ENCODE measurements at regions not wholly inside any gene's neighbourhood (a gene's known extent, or its start where the extent isn't known, plus 50 kb on each side); places are given as distances from the start of the nearest gene placed in this dataset.
A peak's percentile ranks its signal among the peaks of the same experiment; 100 is the strongest.

GRCh38 chr6:63149730-63150129 is 61.5 kb upstream of the FKBP1C start:
- Histone ChIP-seq H3K36me3 (ENCODE audit: control insufficient read depth, insufficient read depth, low read length) (no peaks in the 10 kb centered on the region), H3K27ac (ENCODE audit: low read depth, low read length) (no peak overlapping the region), H2BK5ac (ENCODE audit: low read length) (no peak overlapping the region), H3K79me2 (ENCODE audit: control insufficient read depth, insufficient read depth, low read length) (no peaks in the 10 kb centered on the region), H3K27me3 (ENCODE audit: insufficient read depth, low read length, poor library complexity) (no peaks in the 10 kb centered on the region), H3K18ac (ENCODE audit: low read length) (no peak overlapping the region), H3K4me1 (ENCODE audit: control insufficient read depth, low read depth, low read length) (no peaks in the 10 kb centered on the region), H3K4ac (ENCODE audit: low read depth, low read length) (no peak overlapping the region), H2AK5ac (ENCODE audit: low read length) (no peak overlapping the region), H4K5ac (ENCODE audit: low read length) (no peak overlapping the region), H3K23ac (ENCODE audit: low read length) (no peak overlapping the region), H2BK120ac (ENCODE audit: low read depth, low read length) (no peak overlapping the region), H3K79me1 (ENCODE audit: low read length) (no peaks in the 10 kb centered on the region), H3K4me2 (ENCODE audit: low read length) (no peak overlapping the region), H3K4me3 (ENCODE audit: low read length) (no peak overlapping the region), H3K56ac (ENCODE audit: low read length) (no peak overlapping the region), H3K9ac (ENCODE audit: low read length) (no peak overlapping the region), H4K8ac (ENCODE audit: low read depth, low read length) (no peak overlapping the region), H2BK15ac (replicated peaks; ENCODE audit: low read depth) (no peak overlapping the region)
- peak; percentile 25 for DNase-seq

DNA sequence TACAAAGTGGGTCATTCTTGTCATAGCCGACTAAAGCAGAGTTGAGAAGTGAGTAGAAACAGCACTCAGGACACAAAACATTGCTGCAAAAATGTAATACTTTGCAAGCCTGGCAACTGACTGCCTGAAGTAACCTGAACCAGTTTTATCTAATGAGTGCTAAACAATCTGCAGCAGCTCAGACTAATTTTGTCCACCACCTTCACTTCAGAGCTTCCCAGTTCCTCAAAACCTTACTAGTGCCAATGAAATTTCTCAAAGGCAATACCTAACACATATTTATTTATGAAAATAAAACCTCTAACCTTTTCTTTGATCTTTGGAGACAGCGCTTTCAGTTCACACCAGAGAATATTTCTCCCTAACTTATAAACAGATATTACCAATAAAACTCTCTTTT is 56.7 kb upstream of the FKBP1C start:
- Histone ChIP-seq H3K79me1 (ENCODE audit: low read length) (no peaks in the 10 kb centered on the region), H3K9ac (ENCODE audit: low read length) (no peak overlapping the region), H3K27me3 (ENCODE audit: insufficient read depth, low read length, poor library complexity) (no peaks in the 10 kb centered on the region), H3K4ac (ENCODE audit: low read depth, low read length) (no peak overlapping the region), H3K36me3 (ENCODE audit: control insufficient read depth, insufficient read depth, low read length) (no peaks in the 10 kb centered on the region), H3K4me1 (ENCODE audit: control insufficient read depth, low read depth, low read length) (no peaks in the 10 kb centered on the region), H2BK5ac (ENCODE audit: low read length) (no peak overlapping the region), H4K5ac (ENCODE audit: low read length) (no peak overlapping the region), H3K4me3 (ENCODE audit: low read length) (no peak overlapping the region), H2BK15ac (replicated peaks; ENCODE audit: low read depth) (no peak overlapping the region), H3K4me2 (ENCODE audit: low read length) (no peak overlapping the region), H2BK120ac (ENCODE audit: low read depth, low read length) (no peak overlapping the region), H3K56ac (ENCODE audit: low read length) (no peak overlapping the region), H4K8ac (ENCODE audit: low read depth, low read length) (no peak overlapping the region), H2AK5ac (ENCODE audit: low read length) (no peak overlapping the region), H3K79me2 (ENCODE audit: control insufficient read depth, insufficient read depth, low read length) (no peaks in the 10 kb centered on the region), H3K23ac (ENCODE audit: low read length) (no peak overlapping the region), H3K27ac (ENCODE audit: low read depth, low read length) (no peak overlapping the region), H3K18ac (ENCODE audit: low read length) (no peak overlapping the region)
- no CpG with 5 or more reads among the region's 2 CpGs for WGBS (ENCODE audit: extremely low coverage, insufficient coverage, low lambda C conversion rate)
- DNase-seq = no peak

Measured in mesendoderm (in vitro differentiated cells).